NCI-H2171 treated with DMSO at 0.1 percent for 48 hours (cell line): ENCODE measurements at regions not wholly inside any gene's neighbourhood (a gene's known extent, or its start where the extent isn't known, plus 50 kb on each side); places are given as distances from the start of the nearest gene placed in this dataset.

Experiments used
- DNase-seq: peaks from one replicate; lab custom pipeline; 2025; lab: John Stamatoyannopoulos, UW

GRCh38 chr5:105708442-105708841, 1962.3 kb downstream of the EFNA5 start:
- DNase-seq: no peak

GRCh38 chr5:105702323-105702722, 1968.4 kb downstream of the EFNA5 start:
- DNase-seq: no peak

- no peak for DNase-seq
Measured at GRCh38 chr5:105696440-105696839, 1974.3 kb downstream of the EFNA5 start.

GRCh38 chr5:105695941-105696340, 1974.8 kb downstream of the EFNA5 start:
- DNase-seq: no peak

GRCh38 chr5:105689596-105689995, 1981.1 kb downstream of the EFNA5 start:
- DNase-seq: no peak

- DNase-seq: peak; percentile 25
Measured at GRCh38 chr5:105688227-105688792, 1982.4 kb downstream of the EFNA5 start.

GRCh38 chr5:105687493-105687892, 1983.2 kb downstream of the EFNA5 start:
- DNase-seq: no peak

GRCh38 chr5:105685884-105686283, 1984.9 kb downstream of the EFNA5 start:
- no peak for DNase-seq

- no peak for DNase-seq
Measured at GRCh38 chr5:105684799-105685198, 1985.9 kb downstream of the EFNA5 start.

- DNase-seq: no peak
Measured at GRCh38 chr5:105680858-105681475, 1989.8 kb downstream of the EFNA5 start.

GRCh38 chr5:105677291-105677690, 1993.4 kb downstream of the EFNA5 start:
- no peak for DNase-seq

GRCh38 chr5:105670596-105670995, 2000.1 kb downstream of the EFNA5 start:
- no peak for DNase-seq

GRCh38 chr5:105663671-105664070, 2007.1 kb downstream of the EFNA5 start:
- no peak for DNase-seq

- no peak for DNase-seq
Measured at GRCh38 chr5:105659396-105659795, 2011.3 kb downstream of the EFNA5 start.

- no peak for DNase-seq
Measured at GRCh38 chr5:105640328-105640727, 2030.4 kb downstream of the EFNA5 start.

GRCh38 chr5:105639511-105639910, 2031.2 kb downstream of the EFNA5 start:
- DNase-seq: no peak

- DNase-seq: peak; percentile 1
Measured at GRCh38 chr5:105639068-105639467, 2031.7 kb downstream of the EFNA5 start.

- DNase-seq: no peak
Measured at GRCh38 chr5:105638437-105638836, 2032.3 kb downstream of the EFNA5 start.

GRCh38 chr5:105632043-105632442, 2038.7 kb downstream of the EFNA5 start:
- DNase-seq: no peak

- peak; percentile 20 for DNase-seq
Measured at GRCh38 chr5:105630803-105631202, 2039.9 kb downstream of the EFNA5 start.

- no peak for DNase-seq
Measured at GRCh38 chr5:105619725-105620124, 2051.0 kb downstream of the EFNA5 start.

GRCh38 chr5:105617436-105618215, 2053.1 kb downstream of the EFNA5 start:
- DNase-seq: no peak

- peak; percentile 1 for DNase-seq
Measured at GRCh38 chr5:105616599-105616998, 2054.0 kb upstream of the NUDT12 start.
